OCI-LY7 (cell line): ENCODE measurements at regions not wholly inside any gene's neighbourhood (a gene's known extent, or its start where the extent isn't known, plus 50 kb on each side); places are given as distances from the start of the nearest gene placed in this dataset.

Experiments used
- BruUV-seq: library from RNA; stranded (reverse); fragments of 400-500 nt; replicated peaks from 2 replicates; lab custom pipeline; 2021; lab: Mats Ljungman, UMichigan
- CTCF ChIA-PET: fragments of 300-600 bp; sonication (Branson Sonifier 250); formaldehyde crosslinking; loops from one replicate; lab custom pipeline; 2022; ENCODE audit warnings: antibody characterized with exemption; ENCODE audit not compliant: unreplicated experiment; lab: Charles Lee
- POLR2A ChIA-PET: fragments of 300-600 bp; sonication (Branson Sonifier 250); formaldehyde crosslinking; loops from one replicate; lab custom pipeline; 2022; ENCODE audit warnings: antibody characterized with exemption; lab: Charles Lee
- DNase-seq: peaks from one replicate; pipeline ENCODE4 v3.0.0-alpha.2; 2015; ENCODE audit warnings: low spot score
- H2AFZ ChIP-seq: fragments of 200-600 bp; sonication (generic), shearing (Covaris generic); 2 replicates; pipeline ENCODE4 v1.6.1; 2014; ENCODE audit warnings: mild to moderate bottlenecking, antibody characterized with exemption, low read length, moderate library complexity
- H3K27ac ChIP-seq: fragments of 200-600 bp; sonication (generic); 2 replicates; pipeline ENCODE4 v1.5.1; 2014; ENCODE audit warnings: mixed run types, low read depth, mild to moderate bottlenecking, moderate library complexity, low read length, inconsistent platforms; ENCODE audit not compliant: poor library complexity, severe bottlenecking
- H3K36me3 ChIP-seq: fragments of 200-600 bp; sonication (generic); 2 replicates; pipeline ENCODE4 v1.6.1; 2014; ENCODE audit warnings: mild to moderate bottlenecking, antibody characterized with exemption, low read length, moderate library complexity, mixed read lengths; ENCODE audit not compliant: insufficient read depth
- H3K4me1 ChIP-seq: fragments of 200-600 bp; sonication (generic); 2 replicates; pipeline ENCODE4 v1.5.1; 2014; ENCODE audit warnings: mild to moderate bottlenecking, low read length; ENCODE audit not compliant: insufficient read depth, poor library complexity, severe bottlenecking
- H3K4me2 ChIP-seq: fragments of 200-600 bp; sonication (generic); 2 replicates; pipeline ENCODE4 v1.6.1; 2014; ENCODE audit warnings: mild to moderate bottlenecking, low read length
- H3K4me3 ChIP-seq: fragments of 200-600 bp; sonication (generic); 2 replicates; pipeline ENCODE4 v1.5.1; 2014; ENCODE audit warnings: mild to moderate bottlenecking, low read depth, low read length; ENCODE audit not compliant: poor library complexity, severe bottlenecking
- H3K79me2 ChIP-seq: fragments of 200-600 bp; sonication (generic); 2 replicates; pipeline ENCODE4 v1.6.1; 2016; ENCODE audit warnings: low read depth, mild to moderate bottlenecking, low read length, moderate library complexity, mixed read lengths; ENCODE audit not compliant: insufficient read depth
- H3K9me2 ChIP-seq: fragments of 200-600 bp; sonication (generic); 2 replicates; pipeline ENCODE4 v1.6.1; 2016; ENCODE audit warnings: mild to moderate bottlenecking, low read length, mixed read lengths; ENCODE audit not compliant: insufficient read depth
- H3K9me3 ChIP-seq: fragments of 200-600 bp; sonication (generic); 2 replicates; pipeline ENCODE4 v1.6.1; 2014; ENCODE audit warnings: mild to moderate bottlenecking, mixed run types, low read length, mixed read lengths
- H4K20me1 ChIP-seq: fragments of 200-600 bp; sonication (generic); 2 replicates; pipeline ENCODE4 v1.6.1; 2014; ENCODE audit warnings: mild to moderate bottlenecking, antibody characterized with exemption, low read length, moderate library complexity, mixed read lengths; ENCODE audit not compliant: insufficient read depth
- CTCF ChIP-seq: fragments of 200-600 bp; sonication (generic); conservative IDR thresholded peaks from 2 replicates; pipeline ENCODE4 v1.5.1; 2014; ENCODE audit warnings: mild to moderate bottlenecking, antibody characterized with exemption, low read length, moderate library complexity, mixed read lengths
- EZH2phosphoT487 ChIP-seq: fragments of 200-600 bp; sonication (generic); IDR thresholded peaks from 2 replicates; pipeline ENCODE4 v1.6.1; 2018; ENCODE audit warnings: low read depth, borderline replicate concordance, mild to moderate bottlenecking, mixed run types, antibody characterized with exemption, low read length, moderate library complexity, mixed read lengths
- intact Hi-C: fragments of 100-400 bp; cut with micrococcal nuclease; formaldehyde crosslinking; loops from one replicate; pipeline ENCODE4 v1.10.0; 2022; ENCODE audit not compliant: unreplicated experiment

- CTCF ChIA-PET: no interaction called here
- no peak for DNase-seq
- Histone ChIP-seq H3K4me1 (no peaks in the 10 kb centered on the region), H3K4me3 (no peak overlapping the region), H3K9me3 (no peaks in the 10 kb centered on the region), H2AFZ (no peak overlapping the region), H3K27ac (no peak overlapping the region), H3K4me2 (no peak overlapping the region), H3K79me2 (no peaks in the 10 kb centered on the region), H3K36me3 (no peaks in the 10 kb centered on the region), H4K20me1 (no peaks in the 10 kb centered on the region), H3K9me2 (no peaks in the 10 kb centered on the region)
- POLR2A ChIA-PET: no interaction called here
- BruUV-seq: no TSS peak
- TF ChIP-seq CTCF (no peak), EZH2phosphoT487 (no peak)
- intact Hi-C loops: no loop called here
Measured at GRCh38 chr11:90764691-90765090, 541.8 kb upstream of the CHORDC1 start.

GRCh38 chr11:90757849-90758494, 535.1 kb upstream of the CHORDC1 start:
- no peak overlapping the region for H2AFZ ChIP-seq
- no peak overlapping the region for H3K27ac ChIP-seq
- TF ChIP-seq CTCF (no peak), EZH2phosphoT487 (no peak)
- ChIA-PET CTCF (no interaction called here), POLR2A (no interaction called here)
- no peak for DNase-seq
- BruUV-seq: no TSS peak
- no peaks in the 10 kb centered on the region for H3K9me2 ChIP-seq
- H3K4me2 ChIP-seq: no peak overlapping the region
- no peak overlapping the region for H3K4me3 ChIP-seq
- no peaks in the 10 kb centered on the region for H3K36me3 ChIP-seq
- no peaks in the 10 kb centered on the region for H4K20me1 ChIP-seq
- intact Hi-C loops: no loop called here
- H3K9me3 ChIP-seq: no peaks in the 10 kb centered on the region
- H3K4me1 ChIP-seq: no peaks in the 10 kb centered on the region
- no peaks in the 10 kb centered on the region for H3K79me2 ChIP-seq

GRCh38 chr11:90756617-90757016, 533.8 kb upstream of the CHORDC1 start:
- BruUV-seq: no TSS peak
- Histone ChIP-seq H3K4me2 (no peak overlapping the region), H3K27ac (no peak overlapping the region), H3K36me3 (no peaks in the 10 kb centered on the region), H3K79me2 (no peaks in the 10 kb centered on the region), H4K20me1 (no peaks in the 10 kb centered on the region), H2AFZ (no peak overlapping the region), H3K4me1 (no peaks in the 10 kb centered on the region), H3K9me2 (no peaks in the 10 kb centered on the region), H3K4me3 (no peak overlapping the region), H3K9me3 (no peaks in the 10 kb centered on the region)
- DNase-seq: no peak
- ChIA-PET POLR2A (interaction anchor here (0.5 kb wide), 1 partner anchor 1932 kb away, joined by 3 read pairs; no protein-coding TSS in a partner anchor), CTCF (no interaction called here)
- intact Hi-C loops: no loop called here
- no peak for TF ChIP-seq EZH2phosphoT487
- no peak for TF ChIP-seq CTCF
